ENCODE measurements at regions not wholly inside any gene's neighbourhood (a gene's known extent, or its start where the extent isn't known, plus 50 kb on each side); places are given as distances from the start of the nearest gene placed in this dataset.

DNA sequence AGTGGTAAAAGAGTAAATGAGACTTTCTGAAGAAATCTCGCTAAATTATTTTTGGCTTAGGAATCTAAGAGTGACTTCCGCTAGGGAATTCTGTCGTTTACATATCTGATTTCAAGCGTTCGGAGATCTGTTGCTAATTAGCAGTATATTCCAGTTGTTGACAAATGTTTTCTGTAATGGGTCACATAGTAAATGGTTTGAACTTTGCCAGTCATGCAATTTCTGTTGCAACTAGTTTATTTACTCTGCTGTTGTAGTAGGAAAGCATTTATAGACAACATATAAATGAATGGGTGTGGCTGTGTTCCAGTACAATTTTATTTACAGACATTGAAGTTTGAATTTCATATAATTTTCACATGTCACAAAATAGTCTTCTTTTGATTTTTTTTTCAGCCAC lies 57.4 kb upstream of the JAK2 start:
- in situ Hi-C loops (cut with MboI): no loop called here
- H3K4me3 ChIP-seq: peak overlapping the region; percentile 14; the same call in 1 of the 2 replicates
- peaks cover 5% of the 10 kb centered on the region; the same call in 2 of the 3 replicates for H3K79me2 ChIP-seq (ENCODE audit: control insufficient read depth, insufficient read depth, low read length)
- TF ChIP-seq, protein P1, sequence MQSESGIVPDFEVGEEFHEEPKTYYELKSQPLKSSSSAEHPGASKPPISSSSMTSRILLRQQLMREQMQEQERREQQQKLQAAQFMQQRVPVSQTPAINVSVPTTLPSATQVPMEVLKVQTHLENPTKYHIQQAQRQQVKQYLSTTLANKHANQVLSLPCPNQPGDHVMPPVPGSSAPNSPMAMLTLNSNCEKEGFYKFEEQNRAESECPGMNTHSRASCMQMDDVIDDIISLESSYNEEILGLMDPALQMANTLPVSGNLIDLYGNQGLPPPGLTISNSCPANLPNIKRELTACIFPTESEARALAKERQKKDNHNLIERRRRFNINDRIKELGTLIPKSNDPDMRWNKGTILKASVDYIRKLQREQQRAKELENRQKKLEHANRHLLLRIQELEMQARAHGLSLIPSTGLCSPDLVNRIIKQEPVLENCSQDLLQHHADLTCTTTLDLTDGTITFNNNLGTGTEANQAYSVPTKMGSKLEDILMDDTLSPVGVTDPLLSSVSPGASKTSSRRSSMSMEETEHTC (IDR thresholded peaks at IDR 0.05): no peak
- TF ChIP-seq YBX1 (IDR thresholded peaks at IDR 0.05): no peak
- no peak for TF ChIP-seq DPF2 (IDR thresholded peaks at IDR 0.05)
- no peak for TF ChIP-seq TCF3 (CRISPR knock-in tag; IDR thresholded peaks at IDR 0.05)
- TF ChIP-seq, protein P2, sequence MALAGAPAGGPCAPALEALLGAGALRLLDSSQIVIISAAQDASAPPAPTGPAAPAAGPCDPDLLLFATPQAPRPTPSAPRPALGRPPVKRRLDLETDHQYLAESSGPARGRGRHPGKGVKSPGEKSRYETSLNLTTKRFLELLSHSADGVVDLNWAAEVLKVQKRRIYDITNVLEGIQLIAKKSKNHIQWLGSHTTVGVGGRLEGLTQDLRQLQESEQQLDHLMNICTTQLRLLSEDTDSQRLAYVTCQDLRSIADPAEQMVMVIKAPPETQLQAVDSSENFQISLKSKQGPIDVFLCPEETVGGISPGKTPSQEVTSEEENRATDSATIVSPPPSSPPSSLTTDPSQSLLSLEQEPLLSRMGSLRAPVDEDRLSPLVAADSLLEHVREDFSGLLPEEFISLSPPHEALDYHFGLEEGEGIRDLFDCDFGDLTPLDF (CRISPR knock-in tag; IDR thresholded peaks at IDR 0.05): no peak
- TF ChIP-seq PRMT5 (CRISPR knock-in tag; IDR thresholded peaks at IDR 0.05): no peak
- no peak for TF ChIP-seq NR2C2 (CRISPR knock-in tag; IDR thresholded peaks at IDR 0.05)
- TF ChIP-seq NR2C2 (tag; IDR thresholded peaks at IDR 0.05): 0 out of 2 replicates have a peak, but pooled peaks have one; percentile 13
- TF ChIP-seq, protein P3, sequence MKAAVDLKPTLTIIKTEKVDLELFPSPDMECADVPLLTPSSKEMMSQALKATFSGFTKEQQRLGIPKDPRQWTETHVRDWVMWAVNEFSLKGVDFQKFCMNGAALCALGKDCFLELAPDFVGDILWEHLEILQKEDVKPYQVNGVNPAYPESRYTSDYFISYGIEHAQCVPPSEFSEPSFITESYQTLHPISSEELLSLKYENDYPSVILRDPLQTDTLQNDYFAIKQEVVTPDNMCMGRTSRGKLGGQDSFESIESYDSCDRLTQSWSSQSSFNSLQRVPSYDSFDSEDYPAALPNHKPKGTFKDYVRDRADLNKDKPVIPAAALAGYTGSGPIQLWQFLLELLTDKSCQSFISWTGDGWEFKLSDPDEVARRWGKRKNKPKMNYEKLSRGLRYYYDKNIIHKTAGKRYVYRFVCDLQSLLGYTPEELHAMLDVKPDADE (conservative IDR thresholded peaks at IDR 0.05; ENCODE audit: control insufficient read depth, low read depth, low read length): no peak
- TF ChIP-seq ZNF311 (CRISPR knock-in tag; IDR thresholded peaks at IDR 0.05): no peak
- TF ChIP-seq GABPA (tag; conservative IDR thresholded peaks at IDR 0.05; ENCODE audit: low read depth): 0 out of 2 replicates have a peak, but pooled peaks have one; percentile 25
- TF ChIP-seq CBX2 (IDR thresholded peaks at IDR 0.05; ENCODE audit: insufficient read depth, low read length, poor library complexity, severe bottlenecking): no peak
- TF ChIP-seq TAF1 (IDR thresholded peaks at IDR 0.05; ENCODE audit: control insufficient read depth, extremely low read depth, insufficient read depth, low read length, severe bottlenecking): no peak
- no peaks in the 10 kb centered on the region for H3K27me3 ChIP-seq (ENCODE audit: control insufficient read depth in 2 of 2, insufficient read depth in 2 of 2, low read length in 2 of 2)
- no peaks in the 10 kb centered on the region for H3K36me3 ChIP-seq (ENCODE audit: control insufficient read depth, insufficient read depth, low read length)
- H3K27ac ChIP-seq (ENCODE audit: extremely low read depth, low read depth, low read length): peak overlapping the region; percentile 85
- ChIA-PET CTCF (ENCODE audit: low intra/inter-chr PET ratio) (no interaction called here), POLR2A (interaction anchor here (1.0 kb wide), 1 partner anchor 11 kb away, joined by 3 read pairs; no protein-coding TSS in a partner anchor)
- DNase-seq (ENCODE audit: extremely low read depth in 1 of 4, low spot score in 3 of 4) (no peak), ATAC-seq (no peak), FAIRE-seq (no peak)
- 3% methylated on average over 5 of the region's 5 CpGs for WGBS (ENCODE audit: insufficient coverage, low coverage, missing lambda C conversion rate)
- H3K9me3 ChIP-seq (replicated peaks; ENCODE audit: control insufficient read depth, insufficient read depth, low read depth, low read length): no peaks in the 10 kb centered on the region
- peak overlapping the region in 1 of 2 experiments; percentile 65; a peak in 2 of 4 replicates for H3K9ac ChIP-seq (ENCODE audit: insufficient read depth in 1 of 2, low read depth in 2 of 2, low read length in 2 of 2)
- H3K9me1 ChIP-seq (ENCODE audit: control insufficient read depth, insufficient read depth, low read length): no peaks in the 10 kb centered on the region
- BruUV-seq (replicated peaks): no TSS peak
- intact Hi-C loops (cut with micrococcal nuclease): loop anchor here (2.0 to 10.0 kb wide), 2 partner anchors 59 to 133 kb away; partner anchors contain the start of gene RCL1
- peak overlapping the region; percentile 74 for H3K4me2 ChIP-seq (ENCODE audit: insufficient read depth, low read length)
- H3K4me1 ChIP-seq (replicated peaks in 1 of 2; ENCODE audit: control insufficient read depth in 2 of 2, insufficient read depth in 2 of 2, low read length in 2 of 2): peaks cover 8 to 36% of the 10 kb centered on the region in 2 experiments
- no peaks in the 10 kb centered on the region for H4K20me1 ChIP-seq (replicated peaks; ENCODE audit: control insufficient read depth, insufficient read depth, low read length)
- H2AFZ ChIP-seq (ENCODE audit: low read depth, low read length): peak overlapping the region; percentile 83
